HepG2 (cell line): ENCODE measurements at regions not wholly inside any gene's neighbourhood (a gene's known extent, or its start where the extent isn't known, plus 50 kb on each side); places are given as distances from the start of the nearest gene placed in this dataset.

ENCODE experiments used
- ARID3A ChIP-seq: IDR thresholded peaks from 2 replicates; pipeline ENCODE4 v1.6.1; 2012; ENCODE audit warnings: low read depth, low read length, improper control_type of control experiment
- CHD4 ChIP-seq: fragments of 200-600 bp; sonication (generic); IDR thresholded peaks from 2 replicates; pipeline ENCODE4 v1.7.0; 2017; ENCODE audit warnings: mild to moderate bottlenecking, low read length, borderline replicate concordance
- ESRRA ChIP-seq: sonication (generic); formaldehyde crosslinking; IDR thresholded peaks from 2 replicates; pipeline ENCODE4 v1.5.1; 2020; ENCODE audit warnings: mild to moderate bottlenecking, low read depth, missing genetic modification reagents
- EZH2 ChIP-seq: conservative IDR thresholded peaks from 2 replicates; pipeline ENCODE4 v1.6.1; 2012; ENCODE audit warnings: mild to moderate bottlenecking, low read depth, low read length, moderate library complexity
- FLYWCH1 ChIP-seq: sonication (generic); formaldehyde crosslinking; IDR thresholded peaks from 2 replicates; pipeline ENCODE4 v1.8.1; 2023; ENCODE audit warnings: mild to moderate bottlenecking, missing genetic modification reagents
- FOXA1 ChIP-seq, 2 experiments: fragments of 450-650 bp in 1 of 2; sonication (generic) in 1 of 2; formaldehyde crosslinking in 1 of 2; IDR thresholded peaks; 2 replicates each; pipeline versions ENCODE4 v1.4.0 to v1.6.1; 2016 to 2020; ENCODE audit warnings: missing genetic modification reagents in 1 of 2
- FOXM1 ChIP-seq: sonication (generic); formaldehyde crosslinking; IDR thresholded peaks from 2 replicates; pipeline ENCODE4 v1.5.0; 2020; ENCODE audit warnings: missing genetic modification reagents
- FOXP1 ChIP-seq, 2 experiments: fragments of 450-650 bp in 1 of 2; IDR thresholded peaks; 2 replicates each; pipeline ENCODE4 v1.6.1; 2017 to 2018; ENCODE audit warnings: antibody characterized with exemption in 1 of 2
- HOXD1 ChIP-seq: sonication (generic); formaldehyde crosslinking; IDR thresholded peaks from 2 replicates; pipeline ENCODE4 v1.5.0; 2020; ENCODE audit warnings: missing genetic modification reagents
- IKZF4 ChIP-seq: sonication (generic); formaldehyde crosslinking; IDR thresholded peaks from 2 replicates; pipeline ENCODE4 v1.5.1; 2020; ENCODE audit warnings: borderline replicate concordance, mild to moderate bottlenecking, low read depth, missing genetic modification reagents; ENCODE audit errors: not compliant biosample characterization
- JUND ChIP-seq: sonication (generic); formaldehyde crosslinking; IDR thresholded peaks from 2 replicates; pipeline ENCODE4 v1.8.0; 2022; ENCODE audit warnings: mild to moderate bottlenecking, missing genetic modification reagents
- MIER2 ChIP-seq: IDR thresholded peaks from 2 replicates; pipeline ENCODE4 v1.6.1; 2016; ENCODE audit warnings: missing biosample characterization, missing genetic modification reagents
- MLX ChIP-seq: IDR thresholded peaks from 2 replicates; pipeline ENCODE4 v1.6.1; 2016
- MXD4 ChIP-seq: IDR thresholded peaks from 2 replicates; pipeline ENCODE4 v1.6.1; 2016; ENCODE audit warnings: mild to moderate bottlenecking, missing biosample characterization, missing genetic modification reagents
- NR3C1 ChIP-seq: sonication (generic); formaldehyde crosslinking; IDR thresholded peaks from 2 replicates; pipeline ENCODE4 v1.4.0; 2020; ENCODE audit warnings: missing genetic modification reagents
- PHF8 ChIP-seq: sonication (generic); formaldehyde crosslinking; IDR thresholded peaks from 2 replicates; pipeline ENCODE4 v1.5.0; 2020; ENCODE audit warnings: missing genetic modification reagents
- POGZ ChIP-seq: sonication (generic); formaldehyde crosslinking; IDR thresholded peaks from 2 replicates; pipeline ENCODE4 v1.4.0; 2020; ENCODE audit warnings: mild to moderate bottlenecking, missing genetic modification reagents
- PPARG ChIP-seq: conservative IDR thresholded peaks from 2 replicates; pipeline ENCODE4 v1.6.1; 2016; ENCODE audit warnings: missing biosample characterization, missing genetic modification reagents
- RFX1 ChIP-seq: fragments of 450-650 bp; IDR thresholded peaks from 2 replicates; pipeline ENCODE4 v1.6.1; 2017
- SAFB2 ChIP-seq: sonication (generic); formaldehyde crosslinking; IDR thresholded peaks from 2 replicates; pipeline ENCODE4 v1.5.1; 2020; ENCODE audit warnings: missing genetic modification reagents, low read depth, mild to moderate bottlenecking, borderline replicate concordance
- TSC22D2 ChIP-seq: sonication (generic); formaldehyde crosslinking; IDR thresholded peaks from 2 replicates; pipeline ENCODE4 v1.5.1; 2020; ENCODE audit warnings: missing genetic modification reagents, mild to moderate bottlenecking, borderline replicate concordance
- ZBTB33 ChIP-seq: sonication (generic); formaldehyde crosslinking; IDR thresholded peaks from 2 replicates; pipeline ENCODE4 v1.4.0; 2020; ENCODE audit warnings: missing genetic modification reagents
- ZEB1 ChIP-seq: IDR thresholded peaks from 2 replicates; pipeline ENCODE4 v1.6.1; 2012; ENCODE audit warnings: mild to moderate bottlenecking, low read depth, inconsistent platforms; ENCODE audit not compliant: insufficient replicate concordance
- ZFP36L1 ChIP-seq: sonication (generic); formaldehyde crosslinking; IDR thresholded peaks from 2 replicates; pipeline ENCODE4 v1.8.0; 2022; ENCODE audit warnings: mild to moderate bottlenecking, missing genetic modification reagents, moderate library complexity
- ZKSCAN1 ChIP-seq: fragments of 150-350 bp; IDR thresholded peaks from 2 replicates; pipeline ENCODE4 v1.6.1; 2014; ENCODE audit warnings: low read length
- ZNF292 ChIP-seq: sonication (generic); formaldehyde crosslinking; IDR thresholded peaks from 2 replicates; pipeline ENCODE4 v1.8.1; 2022; ENCODE audit warnings: mild to moderate bottlenecking, low read depth, missing genetic modification reagents, borderline replicate concordance
- ZNF550 ChIP-seq: sonication (generic); formaldehyde crosslinking; IDR thresholded peaks from 2 replicates; pipeline ENCODE4 v1.4.0; 2020; ENCODE audit warnings: mild to moderate bottlenecking, missing genetic modification reagents, borderline replicate concordance
- ZNF672 ChIP-seq: sonication (generic); formaldehyde crosslinking; IDR thresholded peaks from 2 replicates; pipeline ENCODE4 v1.8.1; 2022; ENCODE audit warnings: missing genetic modification reagents
- ZNF775 ChIP-seq: sonication (generic); formaldehyde crosslinking; IDR thresholded peaks from 2 replicates; pipeline ENCODE4 v1.4.0; 2020; ENCODE audit warnings: missing genetic modification reagents, mild to moderate bottlenecking, moderate library complexity, borderline replicate concordance

- no peak for TF ChIP-seq MIER2 (CRISPR knock-in tag)
- TF ChIP-seq MLX (CRISPR knock-in tag), result no peak
- no peak; the same call in 1 of the 2 replicates for TF ChIP-seq POGZ (CRISPR knock-in tag)
- no peak for TF ChIP-seq ZKSCAN1
- no peak for TF ChIP-seq ZFP36L1
- no peak for TF ChIP-seq SAFB2 (CRISPR knock-in tag)
- no peak for TF ChIP-seq ESRRA (CRISPR knock-in tag)
- TF ChIP-seq ZNF292 (CRISPR knock-in tag), result peak; percentile 77; the same call in 1 of the 2 replicates
- no peak for TF ChIP-seq PHF8 (CRISPR knock-in tag)
- TF ChIP-seq ARID3A, result no peak
- TF ChIP-seq FOXP1 (IDR thresholded peaks at IDR 0.05), result no peak
- no peak for TF ChIP-seq FOXP1 (CRISPR knock-in tag; IDR thresholded peaks at IDR 0.05)
- TF ChIP-seq RFX1, result no peak
- TF ChIP-seq ZEB1, result no peak
- TF ChIP-seq EZH2, result no peak
- no peak for TF ChIP-seq FLYWCH1 (CRISPR knock-in tag)
- TF ChIP-seq IKZF4, result peak; percentile 78
- no peak for TF ChIP-seq FOXM1 (CRISPR knock-in tag)
- no peak for TF ChIP-seq TSC22D2 (CRISPR knock-in tag)
- no peak for TF ChIP-seq CHD4
- no peak for TF ChIP-seq HOXD1 (CRISPR knock-in tag)
- no peak for TF ChIP-seq ZNF550 (CRISPR knock-in tag)
- TF ChIP-seq MXD4 (CRISPR knock-in tag), result no peak
- no peak for TF ChIP-seq JUND (CRISPR knock-in tag)
- no peak for TF ChIP-seq NR3C1
- no peak for TF ChIP-seq PPARG
- TF ChIP-seq ZNF775 (CRISPR knock-in tag), result no peak
- TF ChIP-seq ZBTB33 (CRISPR knock-in tag), result no peak
- TF ChIP-seq ZNF672 (CRISPR knock-in tag), result no peak
- TF ChIP-seq FOXA1 (IDR thresholded peaks at IDR 0.05), result no peak
- no peak for TF ChIP-seq FOXA1 (CRISPR knock-in tag; IDR thresholded peaks at IDR 0.05)
Measured at GRCh38 chr16:10297341-10298006, 88.4 kb upstream of the ATF7IP2 start (continued).
